Keratinocyte (primary cell): ENCODE measurements at regions not wholly inside any gene's neighbourhood (a gene's known extent, or its start where the extent isn't known, plus 50 kb on each side); places are given as distances from the start of the nearest gene placed in this dataset.
A peak's percentile ranks its signal among the peaks of the same experiment; 100 is the strongest.

Experiments
- DNase-seq: peaks from one replicate; pipeline ENCODE4 v3.0.0-alpha.2; 2011; ENCODE audit warnings: low read depth, missing footprints, low spot score
- FAIRE-seq: peaks from 2 replicates; lab custom pipeline; 2011; peaks lifted over from hg19 to GRCh38; lab: Jason Lieb, UNC
- H2AFZ ChIP-seq: 2 replicates; pipeline ENCODE4 v1.6.0; 2012; ENCODE audit warnings: low read length, control low read depth, inconsistent platforms; ENCODE audit not compliant: control insufficient read depth
- H3K27ac ChIP-seq: 2 replicates; pipeline ENCODE4 v1.5.1; 2011; ENCODE audit warnings: low read length; ENCODE audit not compliant: control insufficient read depth, insufficient read depth
- H3K27me3 ChIP-seq: 3 replicates; pipeline ENCODE4 v1.6.0; 2011; ENCODE audit warnings: low read length; ENCODE audit not compliant: control insufficient read depth, insufficient read depth; ENCODE audit errors: extremely low read depth
- H3K36me3 ChIP-seq, 2 experiments: 2 replicates in 1 of 2; 3 replicates in 1 of 2; pipeline ENCODE4 v1.5.1; 2011; ENCODE audit warnings: low read length in 2 of 2, mild to moderate bottlenecking in 1 of 2; ENCODE audit not compliant: control insufficient read depth in 2 of 2, insufficient read depth in 2 of 2; ENCODE audit errors: extremely low read depth in 1 of 2
- H3K4me1 ChIP-seq: 3 replicates; pipeline ENCODE4 v1.5.1; 2011; ENCODE audit warnings: low read length; ENCODE audit not compliant: control insufficient read depth, insufficient read depth; ENCODE audit errors: extremely low read depth
- H3K4me2 ChIP-seq: 3 replicates; pipeline ENCODE4 v1.6.0; 2011; ENCODE audit warnings: low read depth, low read length; ENCODE audit not compliant: control insufficient read depth, insufficient read depth; ENCODE audit errors: extremely low read depth
- H3K4me3 ChIP-seq, 3 experiments: fragments of 200-600 bp in 1 of 3; sonication (generic) in 1 of 3; 2 replicates in 2 of 3; 3 replicates in 1 of 3; pipeline ENCODE4 v1.5.1; 2011 to 2016; ENCODE audit warnings: low read length in 3 of 3, mild to moderate bottlenecking in 3 of 3, control low read depth in 2 of 3, inconsistent platforms in 1 of 3, low read depth in 1 of 3, mixed read lengths in 1 of 3, mixed run types in 1 of 3, moderate library complexity in 1 of 3; ENCODE audit not compliant: control insufficient read depth in 2 of 3, insufficient read depth in 2 of 3; ENCODE audit errors: extremely low read depth in 1 of 3
- H3K79me2 ChIP-seq: 2 replicates; pipeline ENCODE4 v1.6.0; 2012; ENCODE audit warnings: low read length; ENCODE audit not compliant: control insufficient read depth, insufficient read depth
- H3K9ac ChIP-seq: 3 replicates; pipeline ENCODE4 v1.6.0; 2011; ENCODE audit warnings: low read length; ENCODE audit not compliant: control insufficient read depth, insufficient read depth; ENCODE audit errors: extremely low read depth
- H3K9me1 ChIP-seq: 3 replicates; pipeline ENCODE4 v1.6.0; 2011; ENCODE audit warnings: low read length; ENCODE audit not compliant: control insufficient read depth, insufficient read depth; ENCODE audit errors: extremely low read depth
- H3K9me3 ChIP-seq: 2 replicates; pipeline ENCODE4 v1.5.1; 2012; ENCODE audit warnings: low read depth, low read length; ENCODE audit not compliant: control insufficient read depth
- H4K20me1 ChIP-seq: 3 replicates; pipeline ENCODE4 v1.6.0; 2011; ENCODE audit warnings: low read length; ENCODE audit not compliant: control insufficient read depth, insufficient read depth; ENCODE audit errors: extremely low read depth
- EZH2 ChIP-seq: IDR thresholded peaks from one replicate; pipeline ENCODE4 v1.6.1; 2012; ENCODE audit warnings: inconsistent platforms, mild to moderate bottlenecking, low read length, moderate library complexity
- dilution Hi-C: fragments of 300-500 bp; cut with MboI; formaldehyde crosslinking; loops from one replicate; pipeline ENCODE4 v1.7.0; 2020; ENCODE audit warnings: low sequenced_read_pairs; ENCODE audit not compliant: extremely low pct_ligation_motif_present
- TF ChIP-seq, protein P1 (sequence below), 3 experiments: IDR thresholded peaks in 1 of 3; conservative IDR thresholded peaks in 1 of 3; optimal IDR thresholded peaks in 1 of 3; 2 replicates in 2 of 3; 3 replicates in 1 of 3; pipeline versions ENCODE3 to v1.5.1; 2011; ENCODE audit warnings: low read length in 3 of 3, mild to moderate bottlenecking in 3 of 3, moderate library complexity in 2 of 3, control low read depth in 1 of 3, inconsistent platforms in 1 of 3; ENCODE audit not compliant: insufficient read depth in 2 of 3; ENCODE audit errors: extremely low read depth in 1 of 3

DNA sequence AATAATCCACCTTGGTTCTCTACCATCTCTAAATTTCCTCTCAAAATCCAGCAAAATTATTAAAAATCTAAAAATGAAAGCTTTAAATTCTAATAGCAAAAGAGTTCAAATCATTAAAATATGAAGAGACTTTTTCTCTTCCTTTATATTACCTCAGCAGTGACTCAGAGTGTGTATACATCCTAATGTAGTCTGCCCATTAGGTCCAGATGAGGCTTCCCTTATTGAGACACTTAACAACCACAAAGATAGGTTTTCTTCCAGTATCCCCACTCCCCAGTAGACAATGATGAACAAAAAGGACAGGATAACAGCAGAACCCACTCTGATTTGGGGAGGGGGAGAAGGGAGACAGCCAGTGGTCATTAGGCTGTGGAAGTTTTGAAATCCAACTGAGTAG is 61.5 kb upstream of the DCBLD2 start:
- Histone ChIP-seq H3K4me3 (peak overlapping the region; percentile 3 to 67 (median 53)), H3K27ac (peak overlapping the region; percentile 94), H3K9me1 (no peaks in the 10 kb centered on the region), H3K4me2 (peak overlapping the region; percentile 70), H2AFZ (peak overlapping the region; percentile 17), H4K20me1 (no peaks in the 10 kb centered on the region), H3K9me3 (no peaks in the 10 kb centered on the region), H3K36me3 (no peaks in the 10 kb centered on the region), H3K4me1 (peaks cover 76% of the 10 kb centered on the region), H3K9ac (peak overlapping the region; percentile 70), H3K79me2 (peaks cover 11% of the 10 kb centered on the region), H3K27me3 (no peaks in the 10 kb centered on the region)
- dilution Hi-C loops: no loop called here
- no peak for FAIRE-seq
- no peak for DNase-seq
- TF ChIP-seq, protein P1, sequence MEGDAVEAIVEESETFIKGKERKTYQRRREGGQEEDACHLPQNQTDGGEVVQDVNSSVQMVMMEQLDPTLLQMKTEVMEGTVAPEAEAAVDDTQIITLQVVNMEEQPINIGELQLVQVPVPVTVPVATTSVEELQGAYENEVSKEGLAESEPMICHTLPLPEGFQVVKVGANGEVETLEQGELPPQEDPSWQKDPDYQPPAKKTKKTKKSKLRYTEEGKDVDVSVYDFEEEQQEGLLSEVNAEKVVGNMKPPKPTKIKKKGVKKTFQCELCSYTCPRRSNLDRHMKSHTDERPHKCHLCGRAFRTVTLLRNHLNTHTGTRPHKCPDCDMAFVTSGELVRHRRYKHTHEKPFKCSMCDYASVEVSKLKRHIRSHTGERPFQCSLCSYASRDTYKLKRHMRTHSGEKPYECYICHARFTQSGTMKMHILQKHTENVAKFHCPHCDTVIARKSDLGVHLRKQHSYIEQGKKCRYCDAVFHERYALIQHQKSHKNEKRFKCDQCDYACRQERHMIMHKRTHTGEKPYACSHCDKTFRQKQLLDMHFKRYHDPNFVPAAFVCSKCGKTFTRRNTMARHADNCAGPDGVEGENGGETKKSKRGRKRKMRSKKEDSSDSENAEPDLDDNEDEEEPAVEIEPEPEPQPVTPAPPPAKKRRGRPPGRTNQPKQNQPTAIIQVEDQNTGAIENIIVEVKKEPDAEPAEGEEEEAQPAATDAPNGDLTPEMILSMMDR (optimal IDR thresholded peaks at IDR 0.05 in 1 of 3, IDR thresholded peaks at IDR 0.05 in 1 of 3, conservative IDR thresholded peaks at IDR 0.05 in 1 of 3; ENCODE audit: extremely low read depth in 1 of 3, insufficient read depth in 2 of 3, low read length in 3 of 3): no peak
- no peak for TF ChIP-seq EZH2

DNA sequence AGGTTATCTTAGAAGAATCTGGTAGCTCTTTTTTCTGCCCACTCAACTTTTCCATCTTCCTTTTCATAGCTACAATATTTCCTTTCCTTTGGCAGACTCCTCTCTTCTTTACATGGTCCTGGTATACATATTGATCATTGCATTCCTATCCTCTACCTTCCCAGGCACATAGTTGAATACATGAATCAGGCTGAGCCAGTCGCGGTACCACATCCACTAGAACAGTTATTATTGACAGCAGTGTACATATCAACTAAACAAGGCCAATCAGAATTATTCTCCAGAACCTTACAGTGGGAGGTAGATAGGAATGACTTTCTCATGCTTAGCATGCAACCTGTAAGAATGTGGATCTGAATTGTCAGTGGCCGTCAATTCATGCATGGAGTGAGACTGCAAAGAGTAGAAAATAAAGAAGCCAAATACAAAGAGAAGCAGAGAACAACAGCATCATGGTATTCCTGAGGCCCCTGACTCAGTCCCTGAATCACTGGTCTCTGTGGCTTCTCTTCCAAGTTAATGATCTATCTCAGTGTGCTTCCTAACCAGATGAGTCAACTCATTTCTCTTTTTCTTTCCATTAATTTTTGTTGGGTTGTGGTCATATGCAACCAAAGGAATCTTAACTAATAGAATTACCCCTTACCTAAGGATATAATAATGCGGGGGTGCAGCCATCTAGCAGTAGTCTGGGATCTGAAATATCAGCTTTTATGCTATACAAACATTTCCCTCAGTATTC is 60.9 kb upstream of the DCBLD2 start:
- peaks cover 11% of the 10 kb centered on the region for H3K79me2 ChIP-seq
- peaks cover 72% of the 10 kb centered on the region for H3K4me1 ChIP-seq
- H3K9me3 ChIP-seq: no peaks in the 10 kb centered on the region
- no peaks in the 10 kb centered on the region for H4K20me1 ChIP-seq
- H3K4me3 ChIP-seq: peak overlapping the region; percentile 33 to 67 (median 65)
- no peaks in the 10 kb centered on the region for H3K9me1 ChIP-seq
- FAIRE-seq (peak; percentile 92), DNase-seq (no peak)
- H3K9ac ChIP-seq: peak overlapping the region; percentile 70
- H3K4me2 ChIP-seq: peak overlapping the region; percentile 70
- dilution Hi-C loops: no loop called here
- H3K36me3 ChIP-seq: no peaks in the 10 kb centered on the region
- TF ChIP-seq, protein P1 (optimal IDR thresholded peaks at IDR 0.05 in 1 of 3, IDR thresholded peaks at IDR 0.05 in 1 of 3, conservative IDR thresholded peaks at IDR 0.05 in 1 of 3; ENCODE audit: extremely low read depth in 1 of 3, insufficient read depth in 2 of 3, low read length in 3 of 3): no peak
- no peak for TF ChIP-seq EZH2
- peak overlapping the region; percentile 94 for H3K27ac ChIP-seq
- no peaks in the 10 kb centered on the region for H3K27me3 ChIP-seq
- no peak overlapping the region for H2AFZ ChIP-seq
